ENCODE measurements at regions not wholly inside any gene's neighbourhood (a gene's known extent, or its start where the extent isn't known, plus 50 kb on each side); places are given as distances from the start of the nearest gene placed in this dataset.

DNA sequence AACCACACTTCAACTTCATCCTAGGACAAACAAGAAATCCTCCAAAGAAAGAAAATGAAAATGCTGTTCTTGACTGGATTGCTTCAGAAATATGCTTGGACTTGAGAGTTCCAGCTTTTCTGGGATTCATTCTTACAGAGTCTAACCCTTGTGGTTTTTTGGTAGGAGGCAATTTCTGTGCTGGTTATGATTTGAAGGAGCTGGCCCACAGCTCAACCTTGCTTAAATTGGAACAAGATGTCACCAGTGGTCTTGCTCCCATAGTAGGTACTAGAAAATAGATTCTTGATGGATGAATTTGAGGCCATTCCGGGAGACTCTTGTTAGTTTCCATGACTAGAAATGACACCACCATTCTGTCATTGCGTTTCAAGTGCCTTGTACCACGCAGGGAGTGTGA is 54.3 kb upstream of the BMP6 start:
- no peak overlapping the region for H4K12ac ChIP-seq (ENCODE audit: low read depth, low read length)
- H3K9ac ChIP-seq (ENCODE audit: low read length): no peak overlapping the region
- no peak overlapping the region for H4K8ac ChIP-seq (ENCODE audit: low read depth, low read length)
- H3K36me3 ChIP-seq (ENCODE audit: control insufficient read depth in 1 of 2, insufficient read depth in 2 of 2, low read length in 2 of 2): no peaks in the 10 kb centered on the region
- no peak overlapping the region for H3K18ac ChIP-seq (ENCODE audit: low read length)
- H2BK5ac ChIP-seq (ENCODE audit: low read depth, low read length, poor library complexity): no peak overlapping the region
- no peak overlapping the region for H3K4me3 ChIP-seq (ENCODE audit: low read depth, low read length)
- peaks cover 6% of the 10 kb centered on the region for H3K9me3 ChIP-seq (ENCODE audit: insufficient read depth, low read depth, low read length)
- H3K14ac ChIP-seq (ENCODE audit: low read length): no peak overlapping the region
- H2AFZ ChIP-seq (ENCODE audit: insufficient read depth, low read length, poor library complexity): no peak overlapping the region
- no peak overlapping the region for H2BK12ac ChIP-seq (ENCODE audit: low read length)
- no peak overlapping the region for H4K91ac ChIP-seq (ENCODE audit: low read depth, low read length)
- no peak overlapping the region for H2BK120ac ChIP-seq (ENCODE audit: insufficient read depth, low read length, poor library complexity)
- no peak overlapping the region for H3K27ac ChIP-seq (ENCODE audit: low read depth, low read length)
- no peak overlapping the region for H3K4ac ChIP-seq (ENCODE audit: low read depth, low read length)
- H3K4me2 ChIP-seq (ENCODE audit: low read length): no peak overlapping the region
- H2AK5ac ChIP-seq (ENCODE audit: low read length): no peak overlapping the region
- no CpG with 5 or more reads among the region's 3 CpGs for WGBS (ENCODE audit: extremely low coverage, insufficient coverage, insufficient read length)
- H3K23ac ChIP-seq (ENCODE audit: low read length): no peak overlapping the region
- no peak for DNase-seq
- peaks cover 4 to 8% of the 10 kb centered on the region in 2 experiments for H3K4me1 ChIP-seq (ENCODE audit: control insufficient read depth in 1 of 2, insufficient read depth in 2 of 2, low read length in 2 of 2)
- no peaks in the 10 kb centered on the region for H3K27me3 ChIP-seq (ENCODE audit: insufficient read depth, low read length)
- no peaks in the 10 kb centered on the region for H3K79me2 ChIP-seq (ENCODE audit: control insufficient read depth, insufficient read depth, low read length, poor library complexity)
- no peaks in the 10 kb centered on the region for H3K79me1 ChIP-seq (ENCODE audit: low read length)

GRCh38 chr6:7672066-7673062 is 53.5 kb upstream of the BMP6 start:
- Histone ChIP-seq H3K4me3 (ENCODE audit: low read depth, low read length) (no peak overlapping the region), H3K14ac (ENCODE audit: low read length) (no peak overlapping the region), H2AK5ac (ENCODE audit: low read length) (no peak overlapping the region), H3K9me3 (ENCODE audit: insufficient read depth, low read depth, low read length) (peaks cover 3% of the 10 kb centered on the region), H3K9ac (ENCODE audit: low read length) (no peak overlapping the region), H3K79me2 (ENCODE audit: control insufficient read depth, insufficient read depth, low read length, poor library complexity) (no peaks in the 10 kb centered on the region), H3K4ac (ENCODE audit: low read depth, low read length) (no peak overlapping the region), H4K12ac (ENCODE audit: low read depth, low read length) (no peak overlapping the region), H3K4me2 (ENCODE audit: low read length) (peak overlapping the region; percentile 28), H3K27me3 (ENCODE audit: insufficient read depth, low read length) (no peaks in the 10 kb centered on the region), H2AFZ (ENCODE audit: insufficient read depth, low read length, poor library complexity) (no peak overlapping the region), H4K91ac (ENCODE audit: low read depth, low read length) (no peak overlapping the region), H3K36me3 (ENCODE audit: control insufficient read depth in 1 of 2, insufficient read depth in 2 of 2, low read length in 2 of 2) (no peaks in the 10 kb centered on the region), H3K23ac (ENCODE audit: low read length) (no peak overlapping the region), H3K4me1 (ENCODE audit: control insufficient read depth in 1 of 2, insufficient read depth in 2 of 2, low read length in 2 of 2) (peaks cover 4 to 8% of the 10 kb centered on the region in 2 experiments), H3K79me1 (ENCODE audit: low read length) (no peaks in the 10 kb centered on the region), H2BK12ac (ENCODE audit: low read length) (no peak overlapping the region), H2BK120ac (ENCODE audit: insufficient read depth, low read length, poor library complexity) (no peak overlapping the region), H4K8ac (ENCODE audit: low read depth, low read length) (no peak overlapping the region), H2BK5ac (ENCODE audit: low read depth, low read length, poor library complexity) (no peak overlapping the region), H3K27ac (ENCODE audit: low read depth, low read length) (no peak overlapping the region), H3K18ac (ENCODE audit: low read length) (no peak overlapping the region)
- no peak for DNase-seq
- no CpG with 5 or more reads among the region's 20 CpGs for WGBS (ENCODE audit: extremely low coverage, insufficient coverage, insufficient read length)

GRCh38 chr6:7673063-7673536 is 52.8 kb upstream of the BMP6 start:
- Histone ChIP-seq H3K36me3 (ENCODE audit: control insufficient read depth in 1 of 2, insufficient read depth in 2 of 2, low read length in 2 of 2) (no peaks in the 10 kb centered on the region), H3K27me3 (ENCODE audit: insufficient read depth, low read length) (no peaks in the 10 kb centered on the region)

GRCh38 chr6:7674291-7674690 is 51.6 kb upstream of the BMP6 start:
- no CpG with 5 or more reads among the region's 6 CpGs for WGBS (ENCODE audit: extremely low coverage, insufficient coverage, insufficient read length)
- Histone ChIP-seq H2AFZ (ENCODE audit: insufficient read depth, low read length, poor library complexity) (no peak overlapping the region), H3K4me3 (ENCODE audit: low read depth, low read length) (no peak overlapping the region), H4K12ac (ENCODE audit: low read depth, low read length) (no peak overlapping the region), H3K23ac (ENCODE audit: low read length) (no peak overlapping the region), H3K9ac (ENCODE audit: low read length) (no peak overlapping the region), H4K8ac (ENCODE audit: low read depth, low read length) (no peak overlapping the region), H3K36me3 (ENCODE audit: control insufficient read depth in 1 of 2, insufficient read depth in 2 of 2, low read length in 2 of 2) (no peaks in the 10 kb centered on the region), H4K91ac (ENCODE audit: low read depth, low read length) (no peak overlapping the region), H3K79me2 (ENCODE audit: control insufficient read depth, insufficient read depth, low read length, poor library complexity) (no peaks in the 10 kb centered on the region), H3K79me1 (ENCODE audit: low read length) (no peaks in the 10 kb centered on the region), H3K9me3 (ENCODE audit: insufficient read depth, low read depth, low read length) (peaks cover 3% of the 10 kb centered on the region), H2BK12ac (ENCODE audit: low read length) (no peak overlapping the region), H3K27me3 (ENCODE audit: insufficient read depth, low read length) (no peaks in the 10 kb centered on the region), H3K27ac (ENCODE audit: low read depth, low read length) (no peak overlapping the region), H2BK5ac (ENCODE audit: low read depth, low read length, poor library complexity) (no peak overlapping the region), H3K4me2 (ENCODE audit: low read length) (no peak overlapping the region), H2AK5ac (ENCODE audit: low read length) (no peak overlapping the region), H3K18ac (ENCODE audit: low read length) (no peak overlapping the region), H3K14ac (ENCODE audit: low read length) (no peak overlapping the region), H3K4me1 (ENCODE audit: control insufficient read depth in 1 of 2, insufficient read depth in 2 of 2, low read length in 2 of 2) (peaks cover 4 to 8% of the 10 kb centered on the region in 2 experiments), H2BK120ac (ENCODE audit: insufficient read depth, low read length, poor library complexity) (no peak overlapping the region), H3K4ac (ENCODE audit: low read depth, low read length) (no peak overlapping the region)
- no peak for DNase-seq

More at GRCh38 chr6:7673063-7673536, 52.8 kb upstream of the BMP6 start:
- Histone ChIP-seq H3K27ac (ENCODE audit: low read depth, low read length) (no peak overlapping the region), H3K4me1 (ENCODE audit: control insufficient read depth in 1 of 2, insufficient read depth in 2 of 2, low read length in 2 of 2) (peaks cover 4 to 8% of the 10 kb centered on the region in 2 experiments), H3K79me1 (ENCODE audit: low read length) (no peaks in the 10 kb centered on the region), H3K4me3 (ENCODE audit: low read depth, low read length) (no peak overlapping the region), H2AFZ (ENCODE audit: insufficient read depth, low read length, poor library complexity) (no peak overlapping the region), H2AK5ac (ENCODE audit: low read length) (no peak overlapping the region), H3K9ac (ENCODE audit: low read length) (no peak overlapping the region), H4K91ac (ENCODE audit: low read depth, low read length) (no peak overlapping the region), H3K4ac (ENCODE audit: low read depth, low read length) (no peak overlapping the region), H2BK120ac (ENCODE audit: insufficient read depth, low read length, poor library complexity) (no peak overlapping the region), H4K8ac (ENCODE audit: low read depth, low read length) (no peak overlapping the region), H3K14ac (ENCODE audit: low read length) (no peak overlapping the region), H3K4me2 (ENCODE audit: low read length) (peak overlapping the region; percentile 28), H2BK12ac (ENCODE audit: low read length) (no peak overlapping the region), H4K12ac (ENCODE audit: low read depth, low read length) (no peak overlapping the region), H3K9me3 (ENCODE audit: insufficient read depth, low read depth, low read length) (peaks cover 3% of the 10 kb centered on the region), H3K18ac (ENCODE audit: low read length) (no peak overlapping the region), H3K23ac (ENCODE audit: low read length) (no peak overlapping the region), H3K79me2 (ENCODE audit: control insufficient read depth, insufficient read depth, low read length, poor library complexity) (no peaks in the 10 kb centered on the region), H2BK5ac (ENCODE audit: low read depth, low read length, poor library complexity) (no peak overlapping the region)
- no CpG with 5 or more reads among the region's 16 CpGs for WGBS (ENCODE audit: extremely low coverage, insufficient coverage, insufficient read length)
- peak; percentile 44 to 59 for DNase-seq

Measured in trophoblast cell (in vitro differentiated cells and primary cell).